WTC11 (cell line): ENCODE measurements at regions not wholly inside any gene's neighbourhood (a gene's known extent, or its start where the extent isn't known, plus 50 kb on each side); places are given as distances from the start of the nearest gene placed in this dataset.
A peak's percentile ranks its signal among the peaks of the same experiment; 100 is the strongest.

ENCODE experiments used
- ATAC-seq: fragments of 200-7000 bp; cut with Tn5 transposase; 2 replicates; pipeline ENCODE4 v1.10.0; 2021; ENCODE audit warnings: mild to moderate bottlenecking, moderate library complexity
- CTCF ChIA-PET: fragments of 300-600 bp; sonication (Branson Sonifier 250); formaldehyde crosslinking; loops from one replicate; lab custom pipeline; 2021; ENCODE audit warnings: antibody characterized with exemption; lab: Charles Lee
- POLR2A ChIA-PET: fragments of 350-600 bp; sonication (Branson Sonifier 250); formaldehyde crosslinking; loops from one replicate; lab custom pipeline; 2021; ENCODE audit warnings: antibody characterized with exemption; lab: Charles Lee
- DNase-seq: peaks from one replicate; pipeline ENCODE4 v3.0.0; 2021; ENCODE audit warnings: low spot score
- H3K27ac Mint-ChIP-seq: 2 replicates; pipeline ENCODE4 v1.8.0; 2021; ENCODE audit warnings: mixed read lengths
- H3K27me3 Mint-ChIP-seq: 2 replicates; pipeline ENCODE4 v1.8.0; 2021; ENCODE audit warnings: low read depth, mild to moderate bottlenecking, moderate library complexity, mixed read lengths
- H3K36me3 Mint-ChIP-seq: 2 replicates; pipeline ENCODE4 v1.8.0; 2021; ENCODE audit warnings: mixed read lengths
- H3K4me1 Mint-ChIP-seq: 2 replicates; pipeline ENCODE4 v1.8.0; 2022; ENCODE audit warnings: mixed read lengths
- H3K4me3 Mint-ChIP-seq: 2 replicates; pipeline ENCODE4 v1.8.0; 2021; ENCODE audit warnings: mild to moderate bottlenecking, moderate library complexity, mixed read lengths
- H3K9me3 Mint-ChIP-seq: 2 replicates; pipeline ENCODE4 v1.8.0; 2021; ENCODE audit warnings: mixed read lengths
- CBFB ChIP-seq: sonication (generic); formaldehyde crosslinking; IDR thresholded peaks from 2 replicates; pipeline ENCODE4 v1.8.1; 2022; ENCODE audit warnings: mild to moderate bottlenecking, low read depth, missing genetic modification reagents
- ETV6 ChIP-seq: sonication (generic); formaldehyde crosslinking; IDR thresholded peaks from 2 replicates; pipeline ENCODE4 v1.8.1; 2022; ENCODE audit warnings: mild to moderate bottlenecking, missing genetic modification reagents
- GTF2I ChIP-seq: fragments of 250-450 bp; sonication (Bioruptor Pico); conservative IDR thresholded peaks from 2 replicates; pipeline ENCODE4 v1.4.0; 2021; ENCODE audit warnings: mild to moderate bottlenecking
- HMGA2 ChIP-seq: fragments of 250-450 bp; sonication (Bioruptor Pico); IDR thresholded peaks from 2 replicates; pipeline ENCODE4 v1.4.0; 2021; ENCODE audit warnings: mild to moderate bottlenecking, moderate library complexity
- JUN ChIP-seq: sonication (generic); formaldehyde crosslinking; IDR thresholded peaks from 2 replicates; pipeline ENCODE4 v1.8.0; 2023; ENCODE audit warnings: mild to moderate bottlenecking, missing genetic modification reagents
- MYBL2 ChIP-seq: sonication (generic); formaldehyde crosslinking; IDR thresholded peaks from 2 replicates; pipeline ENCODE4 v1.8.1; 2023; ENCODE audit warnings: mild to moderate bottlenecking, moderate library complexity, missing genetic modification reagents
- NR2C2 ChIP-seq: sonication (generic); formaldehyde crosslinking; IDR thresholded peaks from 2 replicates; pipeline ENCODE4 v1.8.0; 2022; ENCODE audit warnings: mild to moderate bottlenecking, missing genetic modification reagents
- ZNF121 ChIP-seq: sonication (generic); formaldehyde crosslinking; IDR thresholded peaks from 2 replicates; pipeline ENCODE4 v1.8.0; 2023; ENCODE audit warnings: missing genetic modification reagents
- ZNF232 ChIP-seq: sonication (generic); formaldehyde crosslinking; IDR thresholded peaks from 2 replicates; pipeline ENCODE4 v1.8.0; 2022; ENCODE audit warnings: mild to moderate bottlenecking, missing genetic modification reagents
- ZNF671 ChIP-seq: fragments of 250-450 bp; sonication (Bioruptor Pico); IDR thresholded peaks from 2 replicates; pipeline ENCODE4 v1.8.0; 2021; ENCODE audit warnings: mild to moderate bottlenecking
- TF ChIP-seq, protein P1 (sequence below): sonication (generic); formaldehyde crosslinking; IDR thresholded peaks from 2 replicates; pipeline ENCODE4 v1.8.1; 2022; ENCODE audit warnings: low read depth, mild to moderate bottlenecking, moderate library complexity, missing genetic modification reagents, borderline replicate concordance
- TF ChIP-seq, protein P2 (sequence below): sonication (generic); formaldehyde crosslinking; IDR thresholded peaks from 2 replicates; pipeline ENCODE4 v1.8.0; 2023; ENCODE audit warnings: missing genetic modification reagents
- TF ChIP-seq, protein P3 (sequence below): sonication (generic); formaldehyde crosslinking; IDR thresholded peaks from 2 replicates; pipeline ENCODE4 v1.8.0; 2022; ENCODE audit warnings: mild to moderate bottlenecking, missing genetic modification reagents
- TF ChIP-seq, protein P4 (sequence below): sonication (generic); formaldehyde crosslinking; IDR thresholded peaks from 2 replicates; pipeline ENCODE4 v1.8.0; 2023; ENCODE audit warnings: mild to moderate bottlenecking, missing genetic modification reagents
- TF ChIP-seq, protein P5 (sequence below): sonication (generic); formaldehyde crosslinking; conservative IDR thresholded peaks from 2 replicates; pipeline ENCODE4 v1.8.1; 2023; ENCODE audit warnings: mild to moderate bottlenecking, low read depth, missing genetic modification reagents, moderate library complexity

DNA sequence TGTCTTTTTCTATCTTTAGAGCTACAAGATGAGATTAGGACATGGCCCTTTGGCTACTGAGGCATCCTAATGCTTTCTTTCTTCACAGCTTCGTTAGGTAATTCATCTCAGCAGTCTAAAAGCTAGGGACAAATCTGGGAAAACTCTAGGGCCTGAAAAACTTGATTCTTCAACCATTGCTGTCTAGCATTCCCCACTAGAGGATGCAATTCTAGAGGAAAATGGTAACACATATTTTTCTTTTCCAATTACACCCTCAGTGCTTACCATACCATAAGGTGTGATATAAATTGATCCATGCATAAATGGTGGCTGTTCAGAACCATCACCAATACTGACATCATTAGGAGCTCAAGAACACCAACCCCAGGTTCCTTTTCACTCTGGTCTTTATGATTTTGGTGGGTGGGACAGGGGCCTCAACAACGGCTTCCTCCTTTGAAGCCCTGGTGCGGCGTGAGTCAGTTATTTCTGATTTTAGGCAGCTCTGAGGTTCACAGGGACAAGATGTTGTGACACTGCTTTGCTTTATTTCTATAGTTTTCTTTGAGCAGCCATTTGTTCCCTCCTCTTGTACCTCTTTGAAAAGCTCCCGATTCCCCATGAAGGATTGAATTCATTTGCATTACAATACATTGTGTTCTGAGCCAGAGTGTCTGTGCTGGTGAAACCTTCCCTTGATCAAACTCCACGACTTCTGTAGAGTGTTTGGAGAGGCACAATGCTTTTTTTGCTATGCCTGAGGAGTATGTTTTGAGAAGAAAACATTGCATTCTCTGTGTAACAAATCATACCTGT lies 526.0 kb upstream of the TRPC7 start:
- Mint-ChIP-seq H3K4me3 (peak overlapping the region; percentile 43), H3K36me3 (no peaks in the 10 kb centered on the region), H3K27ac (peak overlapping the region; percentile 87), H3K27me3 (no peaks in the 10 kb centered on the region), H3K4me1 (peaks cover 21% of the 10 kb centered on the region), H3K9me3 (peaks cover 4% of the 10 kb centered on the region)
- TF ChIP-seq ZNF121 (CRISPR knock-in tag) (no peak), ZNF671 (no peak), MYBL2 (CRISPR knock-in tag) (no peak), ETV6 (no peak), CBFB (CRISPR knock-in tag) (no peak), GTF2I (CRISPR knock-in tag) (no peak), JUN (CRISPR knock-in tag) (no peak), ZNF232 (CRISPR knock-in tag) (no peak), HMGA2 (CRISPR knock-in tag) (no peak), NR2C2 (CRISPR knock-in tag) (no peak)
- TF ChIP-seq, protein P1, sequence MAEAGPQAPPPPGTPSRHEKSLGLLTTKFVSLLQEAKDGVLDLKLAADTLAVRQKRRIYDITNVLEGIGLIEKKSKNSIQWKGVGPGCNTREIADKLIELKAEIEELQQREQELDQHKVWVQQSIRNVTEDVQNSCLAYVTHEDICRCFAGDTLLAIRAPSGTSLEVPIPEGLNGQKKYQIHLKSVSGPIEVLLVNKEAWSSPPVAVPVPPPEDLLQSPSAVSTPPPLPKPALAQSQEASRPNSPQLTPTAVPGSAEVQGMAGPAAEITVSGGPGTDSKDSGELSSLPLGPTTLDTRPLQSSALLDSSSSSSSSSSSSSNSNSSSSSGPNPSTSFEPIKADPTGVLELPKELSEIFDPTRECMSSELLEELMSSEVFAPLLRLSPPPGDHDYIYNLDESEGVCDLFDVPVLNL (CRISPR knock-in tag) = no peak
- TF ChIP-seq, protein P2, sequence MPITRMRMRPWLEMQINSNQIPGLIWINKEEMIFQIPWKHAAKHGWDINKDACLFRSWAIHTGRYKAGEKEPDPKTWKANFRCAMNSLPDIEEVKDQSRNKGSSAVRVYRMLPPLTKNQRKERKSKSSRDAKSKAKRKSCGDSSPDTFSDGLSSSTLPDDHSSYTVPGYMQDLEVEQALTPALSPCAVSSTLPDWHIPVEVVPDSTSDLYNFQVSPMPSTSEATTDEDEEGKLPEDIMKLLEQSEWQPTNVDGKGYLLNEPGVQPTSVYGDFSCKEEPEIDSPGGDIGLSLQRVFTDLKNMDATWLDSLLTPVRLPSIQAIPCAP = no peak
- TF ChIP-seq, protein P3, sequence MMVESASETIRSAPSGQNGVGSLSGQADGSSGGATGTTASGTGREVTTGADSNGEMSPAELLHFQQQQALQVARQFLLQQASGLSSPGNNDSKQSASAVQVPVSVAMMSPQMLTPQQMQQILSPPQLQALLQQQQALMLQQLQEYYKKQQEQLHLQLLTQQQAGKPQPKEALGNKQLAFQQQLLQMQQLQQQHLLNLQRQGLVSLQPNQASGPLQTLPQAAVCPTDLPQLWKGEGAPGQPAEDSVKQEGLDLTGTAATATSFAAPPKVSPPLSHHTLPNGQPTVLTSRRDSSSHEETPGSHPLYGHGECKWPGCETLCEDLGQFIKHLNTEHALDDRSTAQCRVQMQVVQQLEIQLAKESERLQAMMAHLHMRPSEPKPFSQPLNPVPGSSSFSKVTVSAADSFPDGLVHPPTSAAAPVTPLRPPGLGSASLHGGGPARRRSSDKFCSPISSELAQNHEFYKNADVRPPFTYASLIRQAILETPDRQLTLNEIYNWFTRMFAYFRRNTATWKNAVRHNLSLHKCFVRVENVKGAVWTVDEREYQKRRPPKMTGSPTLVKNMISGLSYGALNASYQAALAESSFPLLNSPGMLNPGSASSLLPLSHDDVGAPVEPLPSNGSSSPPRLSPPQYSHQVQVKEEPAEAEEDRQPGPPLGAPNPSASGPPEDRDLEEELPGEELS (CRISPR knock-in tag) = no peak
- TF ChIP-seq, protein P4, sequence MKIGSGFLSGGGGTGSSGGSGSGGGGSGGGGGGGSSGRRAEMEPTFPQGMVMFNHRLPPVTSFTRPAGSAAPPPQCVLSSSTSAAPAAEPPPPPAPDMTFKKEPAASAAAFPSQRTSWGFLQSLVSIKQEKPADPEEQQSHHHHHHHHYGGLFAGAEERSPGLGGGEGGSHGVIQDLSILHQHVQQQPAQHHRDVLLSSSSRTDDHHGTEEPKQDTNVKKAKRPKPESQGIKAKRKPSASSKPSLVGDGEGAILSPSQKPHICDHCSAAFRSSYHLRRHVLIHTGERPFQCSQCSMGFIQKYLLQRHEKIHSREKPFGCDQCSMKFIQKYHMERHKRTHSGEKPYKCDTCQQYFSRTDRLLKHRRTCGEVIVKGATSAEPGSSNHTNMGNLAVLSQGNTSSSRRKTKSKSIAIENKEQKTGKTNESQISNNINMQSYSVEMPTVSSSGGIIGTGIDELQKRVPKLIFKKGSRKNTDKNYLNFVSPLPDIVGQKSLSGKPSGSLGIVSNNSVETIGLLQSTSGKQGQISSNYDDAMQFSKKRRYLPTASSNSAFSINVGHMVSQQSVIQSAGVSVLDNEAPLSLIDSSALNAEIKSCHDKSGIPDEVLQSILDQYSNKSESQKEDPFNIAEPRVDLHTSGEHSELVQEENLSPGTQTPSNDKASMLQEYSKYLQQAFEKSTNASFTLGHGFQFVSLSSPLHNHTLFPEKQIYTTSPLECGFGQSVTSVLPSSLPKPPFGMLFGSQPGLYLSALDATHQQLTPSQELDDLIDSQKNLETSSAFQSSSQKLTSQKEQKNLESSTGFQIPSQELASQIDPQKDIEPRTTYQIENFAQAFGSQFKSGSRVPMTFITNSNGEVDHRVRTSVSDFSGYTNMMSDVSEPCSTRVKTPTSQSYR (CRISPR knock-in tag) = no peak
- TF ChIP-seq, protein P5, sequence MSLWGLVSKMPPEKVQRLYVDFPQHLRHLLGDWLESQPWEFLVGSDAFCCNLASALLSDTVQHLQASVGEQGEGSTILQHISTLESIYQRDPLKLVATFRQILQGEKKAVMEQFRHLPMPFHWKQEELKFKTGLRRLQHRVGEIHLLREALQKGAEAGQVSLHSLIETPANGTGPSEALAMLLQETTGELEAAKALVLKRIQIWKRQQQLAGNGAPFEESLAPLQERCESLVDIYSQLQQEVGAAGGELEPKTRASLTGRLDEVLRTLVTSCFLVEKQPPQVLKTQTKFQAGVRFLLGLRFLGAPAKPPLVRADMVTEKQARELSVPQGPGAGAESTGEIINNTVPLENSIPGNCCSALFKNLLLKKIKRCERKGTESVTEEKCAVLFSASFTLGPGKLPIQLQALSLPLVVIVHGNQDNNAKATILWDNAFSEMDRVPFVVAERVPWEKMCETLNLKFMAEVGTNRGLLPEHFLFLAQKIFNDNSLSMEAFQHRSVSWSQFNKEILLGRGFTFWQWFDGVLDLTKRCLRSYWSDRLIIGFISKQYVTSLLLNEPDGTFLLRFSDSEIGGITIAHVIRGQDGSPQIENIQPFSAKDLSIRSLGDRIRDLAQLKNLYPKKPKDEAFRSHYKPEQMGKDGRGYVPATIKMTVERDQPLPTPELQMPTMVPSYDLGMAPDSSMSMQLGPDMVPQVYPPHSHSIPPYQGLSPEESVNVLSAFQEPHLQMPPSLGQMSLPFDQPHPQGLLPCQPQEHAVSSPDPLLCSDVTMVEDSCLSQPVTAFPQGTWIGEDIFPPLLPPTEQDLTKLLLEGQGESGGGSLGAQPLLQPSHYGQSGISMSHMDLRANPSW (CRISPR knock-in tag) = no peak
- POLR2A ChIA-PET = no interaction called here
- DNase-seq (no peak), ATAC-seq (peak; percentile 93)
- CTCF ChIA-PET = interaction anchor here (0.6 to 2.0 kb wide), 8 partner anchors 126 to 851 kb away, joined by 3 to 6 read pairs (median 4); no protein-coding TSS in a partner anchor
